Esophagus squamous epithelium (tissue), 5 donors: ENCODE measurements at regions not wholly inside any gene's neighbourhood (a gene's known extent, or its start where the extent isn't known, plus 50 kb on each side); places are given as distances from the start of the nearest gene placed in this dataset.

Experiments used
- DNase-seq: peaks from one replicate; lab custom pipeline; 2025; lab: John Stamatoyannopoulos, UW
- H3K27ac ChIP-seq, 4 donors: fragments of 200-600 bp; sonication (generic); one replicate each; pipeline ENCODE4 v1.5.1; 2016 to 2019; ENCODE audit warnings: mild to moderate bottlenecking in 1 of 4
- H3K27me3 ChIP-seq, 4 donors: fragments of 200-600 bp; sonication (generic); 1 replicate in 3 of 4; 2 replicates in 1 of 4; pipeline versions ENCODE4 v1.5.1 to v1.6.0; 2017 to 2021; ENCODE audit warnings: antibody characterized with exemption in 1 of 4
- H3K36me3 ChIP-seq, 3 donors: fragments of 200-600 bp; sonication (generic); one replicate each; pipeline ENCODE4 v1.5.1; 2016 to 2019
- H3K4me1 ChIP-seq, 3 donors: fragments of 200-600 bp; sonication (generic); one replicate each; pipeline ENCODE4 v1.5.1; 2017 to 2019
- H3K4me3 ChIP-seq, 4 donors: fragments of 200-600 bp; sonication (generic); 1 replicate in 3 of 4; 2 replicates in 1 of 4; pipeline ENCODE4 v1.5.1; 2016 to 2019; ENCODE audit warnings: mild to moderate bottlenecking in 2 of 4, moderate library complexity in 1 of 4
- H3K9me3 ChIP-seq, 3 donors: fragments of 200-600 bp; sonication (generic); one replicate each; pipeline ENCODE4 v1.5.1; 2016 to 2019
- CTCF ChIP-seq, 6 experiments: fragments of 450-650 bp in 4 of 6; fragments of 200-600 bp in 2 of 6; sonication (generic) in 2 of 6; IDR thresholded peaks; one replicate each; pipeline ENCODE4 v1.5.1; 2016 to 2019; ENCODE audit warnings: antibody characterized with exemption in 6 of 6, mild to moderate bottlenecking in 4 of 6, moderate library complexity in 4 of 6
- POLR2A ChIP-seq, 4 donors: fragments of 450-650 bp; IDR thresholded peaks; one replicate each; pipeline ENCODE4 v1.6.1; 2017; ENCODE audit warnings: antibody characterized with exemption in 4 of 4, mild to moderate bottlenecking in 4 of 4, moderate library complexity in 3 of 4
- WGBS, 2 donors: methylation state at CpG; one replicate each; pipeline ENCODE4 v1.1.5; 2018; 5-methylcytosine and 5-hydroxymethylcytosine counted together
- intact Hi-C: fragments of 100-400 bp; cut with DNase I; formaldehyde crosslinking; loops from one replicate; pipeline ENCODE4 v1.15.0; 2022
- donor health status: DM: yes; HTN: yes; CAD: no.

GRCh38 chr1:157279138-157279801 is 141.1 kb upstream of the ETV3 start:
- no peak overlapping the region for H3K4me3 ChIP-seq
- H3K27ac ChIP-seq: no peak overlapping the region
- no peaks in the 10 kb centered on the region for H3K9me3 ChIP-seq
- WGBS, 2 donors: 16 to 58% methylated on average over 23 of the region's 23 CpGs
- DNase-seq: no peak
- peaks cover 0 to 55% (median 0%) of the 10 kb centered on the region in 4 donors for H3K27me3 ChIP-seq
- no peak for TF ChIP-seq CTCF (IDR thresholded peaks at IDR 0.05)
- no peak for TF ChIP-seq POLR2A (IDR thresholded peaks at IDR 0.05)
- no peaks in the 10 kb centered on the region for H3K4me1 ChIP-seq
- intact Hi-C loops: no loop called here
- H3K36me3 ChIP-seq: no peaks in the 10 kb centered on the region

GRCh38 chr1:157278383-157279137 is 140.4 kb upstream of the ETV3 start:
- H3K4me3 ChIP-seq: no peak overlapping the region
- no peak for DNase-seq
- no peaks in the 10 kb centered on the region for H3K9me3 ChIP-seq
- intact Hi-C loops: no loop called here
- TF ChIP-seq POLR2A (IDR thresholded peaks at IDR 0.05) (no peak), CTCF (IDR thresholded peaks at IDR 0.05) (no peak)
- WGBS, 2 donors: 54 to 87% methylated on average over 25 to 28 of the region's 28 CpGs
- H3K27ac ChIP-seq: no peak overlapping the region
- H3K4me1 ChIP-seq: no peaks in the 10 kb centered on the region
- peaks cover 0 to 62% (median 0%) of the 10 kb centered on the region in 4 donors for H3K27me3 ChIP-seq
- no peaks in the 10 kb centered on the region for H3K36me3 ChIP-seq

GRCh38 chr1:157277913-157278312 is 139.7 kb upstream of the ETV3 start:
- TF ChIP-seq POLR2A (IDR thresholded peaks at IDR 0.05) (no peak), CTCF (IDR thresholded peaks at IDR 0.05) (no peak)

GRCh38 chr1:157277281-157277680 is 139.1 kb upstream of the ETV3 start:
- H3K4me3 ChIP-seq: no peak overlapping the region
- DNase-seq: no peak
- TF ChIP-seq POLR2A (IDR thresholded peaks at IDR 0.05) (no peak), CTCF (IDR thresholded peaks at IDR 0.05) (no peak)
- intact Hi-C loops: no loop called here
- H3K9me3 ChIP-seq: no peaks in the 10 kb centered on the region
- no peaks in the 10 kb centered on the region for H3K36me3 ChIP-seq
- no peaks in the 10 kb centered on the region for H3K4me1 ChIP-seq
- peaks cover 0 to 65% (median 0%) of the 10 kb centered on the region in 4 donors for H3K27me3 ChIP-seq
- 78 to 89% methylated on average over 7 of the region's 10 CpGs for WGBS, 2 donors
- H3K27ac ChIP-seq: no peak overlapping the region

More at GRCh38 chr1:157277913-157278312, 139.7 kb upstream of the ETV3 start:
- WGBS, 2 donors: 50 to 73% methylated on average over 3 of the region's 3 CpGs
- no peak for DNase-seq
- H3K36me3 ChIP-seq: no peaks in the 10 kb centered on the region
- no peak overlapping the region for H3K4me3 ChIP-seq
- intact Hi-C loops: no loop called here
- no peaks in the 10 kb centered on the region for H3K4me1 ChIP-seq
- H3K27ac ChIP-seq: no peak overlapping the region
- no peaks in the 10 kb centered on the region for H3K9me3 ChIP-seq
- H3K27me3 ChIP-seq: peaks cover 0 to 65% (median 0%) of the 10 kb centered on the region in 4 donors
